ENCODE measurements at regions not wholly inside any gene's neighbourhood (a gene's known extent, or its start where the extent isn't known, plus 50 kb on each side); places are given as distances from the start of the nearest gene placed in this dataset.

GRCh38 chr4:165785337-165785736, 87.7 kb upstream of the TLL1 start:
- Mint-ChIP-seq H3K4me3 (no peak overlapping the region), H3K9me3 (no peaks in the 10 kb centered on the region), H3K27ac (no peak overlapping the region), H3K4me1 (peaks cover 23% of the 10 kb centered on the region), H3K27me3 (ENCODE audit: low read depth) (no peaks in the 10 kb centered on the region), H3K36me3 (ENCODE audit: low read depth) (no peaks in the 10 kb centered on the region)
- TF ChIP-seq CTCF (IDR thresholded peaks at IDR 0.05; ENCODE audit: unreplicated experiment in 3 of 3), result no peak

DNA sequence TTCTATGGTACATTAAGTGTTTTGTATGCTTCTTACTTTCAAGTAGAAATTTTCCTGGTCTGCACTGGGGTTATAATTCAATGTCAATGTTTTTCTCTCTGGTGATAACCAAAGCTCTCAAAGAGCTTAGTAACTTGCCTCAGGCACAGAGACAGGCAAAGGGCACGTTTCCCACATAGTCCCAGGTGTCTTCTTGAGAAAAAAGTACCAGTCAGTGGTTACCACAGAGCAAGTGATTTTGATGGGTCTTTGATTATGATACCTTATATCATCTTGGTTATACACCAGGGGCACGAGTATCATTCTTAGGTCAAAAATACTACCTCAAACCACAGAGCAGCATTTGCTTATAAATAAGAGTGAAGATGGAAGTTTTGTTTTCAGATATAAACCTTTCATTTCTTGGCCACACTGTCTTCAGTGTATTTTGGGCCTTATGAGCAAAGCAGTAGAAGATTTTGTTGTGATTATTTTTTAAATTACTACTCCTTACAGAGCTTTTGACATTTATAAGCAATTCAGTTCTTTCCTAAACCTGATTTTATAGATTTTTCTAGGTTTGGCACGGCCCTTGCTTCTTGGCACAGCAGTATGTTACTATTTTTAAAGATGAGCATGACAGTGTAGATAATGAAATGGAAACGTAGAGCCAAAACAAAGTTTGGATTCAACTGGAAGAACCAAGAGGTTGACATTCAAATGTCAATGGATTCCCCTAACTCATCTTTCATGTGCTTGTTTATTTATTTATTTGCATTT, 85.3 kb upstream of the TLL1 start:
- no peak for TF ChIP-seq CTCF (IDR thresholded peaks at IDR 0.05; ENCODE audit: unreplicated experiment in 3 of 3)
- H3K27me3 Mint-ChIP-seq (ENCODE audit: low read depth), result no peaks in the 10 kb centered on the region
- H3K4me1 Mint-ChIP-seq, result peaks cover 17% of the 10 kb centered on the region
- H3K27ac Mint-ChIP-seq, result peak overlapping the region in 1 of 3 experiments; percentile 26
- H3K4me3 Mint-ChIP-seq, result no peak overlapping the region
- peaks cover 2% of the 10 kb centered on the region for H3K9me3 Mint-ChIP-seq
- H3K36me3 Mint-ChIP-seq (ENCODE audit: low read depth), result no peaks in the 10 kb centered on the region

DNA sequence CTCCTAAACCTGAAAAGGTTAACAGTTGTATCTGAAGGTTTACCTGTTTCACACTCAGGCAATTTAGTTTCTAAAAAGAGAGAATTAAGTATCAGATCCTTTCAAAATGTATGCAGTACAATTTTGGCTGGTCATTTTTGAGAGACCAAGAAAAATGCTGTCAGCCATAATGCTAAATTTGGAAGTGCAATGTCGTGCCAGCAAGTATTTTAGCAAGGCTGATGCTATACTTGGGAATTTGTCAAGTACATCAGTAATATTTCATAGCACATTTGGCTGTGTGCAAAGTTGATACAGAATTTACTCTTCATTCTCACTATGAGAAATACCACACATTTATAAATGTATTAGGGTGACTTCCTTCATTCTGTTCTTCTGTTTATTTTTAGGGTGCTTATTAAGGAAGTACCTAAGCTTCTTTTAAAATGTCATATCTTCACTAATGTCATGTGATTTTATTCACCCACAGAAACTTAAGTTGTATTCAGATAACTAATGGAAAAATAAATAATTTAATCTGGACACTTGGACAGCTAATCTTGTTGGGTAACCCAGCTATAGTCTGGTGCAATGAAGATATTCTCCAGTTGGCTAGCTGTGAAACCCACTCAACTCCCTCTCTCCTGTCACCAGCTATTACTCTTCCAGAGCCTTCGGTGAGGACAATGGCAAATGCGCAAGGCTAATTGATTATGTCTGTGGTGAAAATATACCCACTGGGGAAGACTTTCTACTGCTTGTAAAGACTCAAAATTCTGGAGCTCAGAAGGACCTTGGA, 84.2 kb upstream of the TLL1 start:
- Mint-ChIP-seq H3K27ac (peak overlapping the region in 1 of 3 experiments; percentile 26), H3K4me3 (no peak overlapping the region), H3K9me3 (peaks cover 2% of the 10 kb centered on the region), H3K4me1 (peaks cover 18% of the 10 kb centered on the region), H3K27me3 (ENCODE audit: low read depth) (no peaks in the 10 kb centered on the region), H3K36me3 (ENCODE audit: low read depth) (no peaks in the 10 kb centered on the region)
- no peak for TF ChIP-seq CTCF (IDR thresholded peaks at IDR 0.05; ENCODE audit: unreplicated experiment in 3 of 3)

DNA sequence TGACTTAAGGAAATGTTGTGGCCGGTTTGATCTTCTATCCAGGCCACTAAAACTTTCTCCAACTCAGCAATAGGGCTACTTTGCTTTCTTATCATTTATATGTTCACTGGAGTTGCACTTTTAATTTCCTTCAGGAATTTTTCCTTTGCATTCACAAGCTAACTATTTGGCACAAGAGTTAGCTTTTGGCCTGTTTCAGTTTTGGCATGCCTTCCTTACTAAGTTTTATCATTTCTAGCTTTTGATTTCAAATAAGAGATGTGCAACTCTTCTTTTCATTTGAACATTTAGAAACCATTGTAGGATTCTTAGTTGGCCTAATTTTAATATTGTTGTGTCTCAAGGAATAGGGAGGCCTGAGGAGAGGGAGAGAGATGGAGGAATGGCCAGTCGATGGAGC, 79.8 kb upstream of the TLL1 start:
- Mint-ChIP-seq H3K4me3 (no peak overlapping the region), H3K36me3 (ENCODE audit: low read depth) (no peaks in the 10 kb centered on the region), H3K4me1 (peaks cover 9% of the 10 kb centered on the region), H3K9me3 (peaks cover 2% of the 10 kb centered on the region), H3K27me3 (ENCODE audit: low read depth) (no peaks in the 10 kb centered on the region), H3K27ac (peak overlapping the region in 1 of 3 experiments; percentile 57)
- no peak for TF ChIP-seq CTCF (IDR thresholded peaks at IDR 0.05; ENCODE audit: unreplicated experiment in 3 of 3)

DNA sequence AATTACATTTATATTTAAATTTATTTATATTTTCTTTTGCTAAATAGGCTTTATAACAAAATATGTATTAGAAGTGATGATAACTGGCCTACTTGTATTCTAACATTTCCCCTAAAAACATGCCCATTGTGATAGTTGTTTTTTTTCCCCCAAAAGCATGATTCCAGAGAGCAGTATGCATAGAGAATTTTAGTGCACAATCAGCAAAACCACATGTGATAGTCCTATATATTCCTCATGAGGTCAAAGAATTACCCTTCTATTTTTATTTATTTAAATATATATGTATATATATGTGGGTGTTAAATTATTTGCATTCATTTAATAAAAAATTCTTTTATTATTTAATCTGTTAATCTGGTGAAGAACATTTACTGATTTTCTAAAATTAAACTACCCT, 78.2 kb upstream of the TLL1 start:
- Mint-ChIP-seq H3K4me1 (peaks cover 5% of the 10 kb centered on the region), H3K4me3 (no peak overlapping the region), H3K27ac (no peak overlapping the region), H3K36me3 (ENCODE audit: low read depth) (no peaks in the 10 kb centered on the region), H3K27me3 (ENCODE audit: low read depth) (no peaks in the 10 kb centered on the region), H3K9me3 (peaks cover 2% of the 10 kb centered on the region)
- TF ChIP-seq CTCF (IDR thresholded peaks at IDR 0.05; ENCODE audit: unreplicated experiment in 3 of 3), result no peak
